GM21390 (cell line): ENCODE measurements at regions not wholly inside any gene's neighbourhood (a gene's known extent, or its start where the extent isn't known, plus 50 kb on each side); places are given as distances from the start of the nearest gene placed in this dataset.

Experiments
- ATAC-seq: cut with Tn5 transposase; IDR thresholded peaks from one replicate; pipeline ENCODE4 v1.9.1; 2021; ENCODE audit not compliant: unreplicated experiment

DNA sequence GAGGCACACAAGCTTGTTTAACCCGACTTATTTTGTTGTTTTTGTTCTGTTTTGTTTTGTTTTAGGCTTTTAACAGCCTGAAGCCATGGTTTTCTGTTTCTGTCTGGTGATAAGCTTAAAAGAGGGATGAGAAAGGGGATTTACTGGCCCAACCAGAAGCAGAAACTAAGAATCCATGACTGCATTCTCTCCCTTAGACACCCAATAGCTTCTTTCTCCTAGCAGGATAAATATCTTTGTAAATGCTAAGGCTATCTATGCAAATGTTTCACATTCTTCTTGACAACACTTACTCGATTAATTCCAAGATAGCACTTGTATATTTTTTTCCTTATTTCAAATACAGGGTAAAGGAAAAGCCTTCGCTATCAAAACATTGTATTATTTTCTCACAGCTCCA is 53.7 kb upstream of the SMAD1 start:
- no peak for ATAC-seq

DNA sequence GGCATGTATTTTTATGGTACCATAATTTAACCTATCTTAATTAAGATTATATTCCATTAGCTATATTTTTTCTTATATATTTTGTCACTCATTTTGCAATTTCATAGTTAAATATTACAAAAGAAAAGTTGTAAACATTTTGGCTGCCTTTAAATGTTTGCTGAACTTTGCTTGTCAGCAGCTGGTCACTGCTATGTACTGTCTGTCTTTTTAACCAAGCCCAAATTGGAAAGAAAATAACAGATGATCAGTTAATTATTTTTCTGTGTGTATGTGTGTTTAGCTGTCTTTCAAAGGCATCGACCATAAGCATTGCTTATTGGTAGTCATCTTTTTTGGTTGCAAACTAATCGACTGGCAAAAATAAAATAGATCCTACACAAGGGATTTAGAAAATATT is 54.4 kb upstream of the SMAD1 start:
- no peak for ATAC-seq

- no peak for ATAC-seq
These were observed 58.5 kb upstream of the SMAD1 start for GRCh38 chr4:145423017-145423708.

- no peak for ATAC-seq
These were observed 60.9 kb upstream of the SMAD1 start for GRCh38 chr4:145420595-145421214.

DNA sequence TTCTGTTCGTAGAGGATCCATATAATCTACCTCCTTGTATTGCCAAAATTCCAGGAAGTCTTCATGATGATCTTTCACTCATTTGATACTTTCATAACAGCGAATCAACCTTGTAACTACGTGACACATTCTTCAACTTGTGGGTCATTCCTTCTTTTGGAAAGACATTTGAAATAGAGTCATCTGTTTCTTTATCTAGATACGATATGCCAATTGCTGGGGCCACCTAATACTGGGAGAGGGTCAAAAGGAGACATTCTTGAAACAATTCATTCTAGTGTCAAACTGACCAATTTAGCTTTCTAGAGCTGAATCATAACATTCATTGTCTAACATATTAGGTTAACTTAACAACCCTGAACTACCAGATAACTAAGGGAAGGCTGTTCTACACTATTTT is 62.9 kb upstream of the SMAD1 start:
- no peak for ATAC-seq

- ATAC-seq: no peak
These were observed 64.1 kb upstream of the SMAD1 start for GRCh38 chr4:145417348-145418130.

- ATAC-seq: no peak
These were observed 66.8 kb upstream of the SMAD1 start for GRCh38 chr4:145414841-145415240.

DNA sequence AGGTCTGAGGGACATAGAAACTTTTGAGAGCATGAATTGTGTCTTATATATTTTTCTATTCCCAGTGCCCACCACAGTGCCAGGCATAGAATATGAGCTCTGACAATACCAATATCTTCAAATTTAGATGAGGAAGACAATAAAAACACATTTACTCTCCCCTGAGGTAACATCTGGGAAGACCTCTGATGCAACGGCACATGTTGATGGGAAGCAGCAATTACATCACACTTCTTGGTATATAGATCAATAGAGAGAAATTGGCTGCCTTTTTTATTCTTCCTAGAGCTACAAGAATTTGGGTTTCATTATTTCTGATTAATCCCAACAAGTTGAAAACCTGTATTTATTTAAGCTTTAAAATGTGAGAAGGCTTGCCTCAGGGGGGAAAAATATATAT is 67.4 kb upstream of the SMAD1 start:
- no peak for ATAC-seq

GRCh38 chr4:145406970-145407369 is 74.7 kb upstream of the SMAD1 start:
- no peak for ATAC-seq

GRCh38 chr4:145404761-145405160 is 76.9 kb upstream of the SMAD1 start:
- ATAC-seq: no peak

GRCh38 chr4:145396581-145396980 is 85.1 kb upstream of the SMAD1 start:
- no peak for ATAC-seq

- no peak for ATAC-seq
These were observed 91.1 kb upstream of the SMAD1 start for GRCh38 chr4:145390571-145390970.

DNA sequence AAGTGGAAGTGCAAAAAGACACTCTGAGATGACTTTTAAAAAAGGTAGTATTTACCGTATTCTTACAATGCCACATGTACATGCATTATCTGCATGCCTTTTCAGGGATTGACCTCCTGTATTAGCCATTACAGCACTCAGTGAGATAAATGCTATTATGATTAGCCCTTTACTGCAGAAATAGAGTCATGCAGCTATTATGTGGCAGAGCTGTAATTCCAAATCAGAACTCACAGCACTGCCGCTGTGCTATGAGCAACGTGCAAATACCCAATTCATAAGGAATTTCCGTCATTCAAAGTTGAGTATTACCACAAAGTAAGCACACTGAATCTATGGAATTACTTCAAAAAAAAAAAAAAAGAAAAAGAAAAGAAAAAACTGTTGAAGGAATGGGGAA is 92.1 kb upstream of the SMAD1 start:
- ATAC-seq: no peak

GRCh38 chr4:145388043-145388442 is 93.6 kb upstream of the SMAD1 start:
- ATAC-seq: no peak

DNA sequence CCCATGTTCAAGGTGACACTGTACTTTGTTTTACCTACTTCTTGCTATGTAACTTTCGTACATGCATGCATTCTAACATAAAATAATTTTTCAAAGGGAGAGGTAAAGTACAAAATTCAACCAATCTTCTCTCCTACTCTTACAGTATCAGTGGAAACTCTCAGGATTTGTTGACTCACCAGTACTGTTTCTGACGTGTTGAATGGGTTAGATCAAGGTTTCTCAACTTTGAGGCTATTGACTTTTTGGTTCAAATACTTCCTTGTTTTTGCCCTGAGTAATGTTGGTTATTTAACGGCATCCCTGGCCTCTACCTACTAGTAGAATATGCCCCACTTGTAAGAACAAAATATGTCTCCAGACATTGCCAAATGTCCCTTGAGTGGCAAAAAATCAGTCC is 94.6 kb upstream of the SMAD1 start:
- no peak for ATAC-seq

GRCh38 chr4:145381163-145381562 is 100.5 kb upstream of the SMAD1 start:
- ATAC-seq: no peak

GRCh38 chr4:145380123-145380522 is 101.5 kb upstream of the SMAD1 start:
- ATAC-seq: no peak

GRCh38 chr4:145375416-145375815 is 106.2 kb upstream of the SMAD1 start:
- ATAC-seq: no peak

DNA sequence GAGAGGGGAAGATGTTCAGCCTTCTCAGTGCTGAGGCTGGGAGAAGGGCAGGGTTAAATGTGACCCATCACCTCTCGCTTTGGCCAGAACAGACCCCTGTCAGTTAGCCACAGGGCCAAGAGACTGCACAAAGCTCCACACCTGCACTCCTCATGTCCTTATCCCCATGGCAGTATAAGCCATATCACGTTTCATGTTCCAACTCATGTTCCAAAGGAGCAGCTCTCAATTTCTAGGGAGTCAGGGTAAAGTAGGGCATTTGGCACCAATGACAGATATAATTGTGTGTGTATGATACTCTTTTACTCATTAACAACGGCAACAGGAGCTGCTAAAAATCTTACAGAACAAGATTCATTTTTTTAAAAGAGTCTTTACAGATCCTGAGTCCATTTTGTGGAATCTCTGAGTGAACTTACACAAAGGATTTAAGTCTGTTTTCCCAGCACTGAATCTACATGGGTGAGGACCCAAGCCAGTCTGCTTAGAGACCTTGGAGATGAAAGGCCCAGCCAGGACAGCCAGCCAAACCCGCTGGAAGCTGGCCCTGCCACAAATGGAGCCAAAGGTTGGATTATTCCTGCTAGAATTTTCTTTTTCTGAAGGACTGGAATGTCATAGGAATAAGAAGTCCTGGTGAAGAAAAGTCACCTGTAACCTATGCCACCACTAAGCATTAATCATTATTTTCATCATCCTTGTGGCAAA is 129.1 kb upstream of the SMAD1 start:
- ATAC-seq: no peak

- no peak for ATAC-seq
These were observed 129.7 kb upstream of the SMAD1 start for GRCh38 chr4:145351922-145352321.

GRCh38 chr4:145351162-145351561 is 130.5 kb upstream of the SMAD1 start:
- no peak for ATAC-seq

- no peak for ATAC-seq
These were observed 133.4 kb upstream of the SMAD1 start for GRCh38 chr4:145348291-145348690.
